H1 (cell line): ENCODE measurements at regions not wholly inside any gene's neighbourhood (a gene's known extent, or its start where the extent isn't known, plus 50 kb on each side); places are given as distances from the start of the nearest gene placed in this dataset.

Source experiments
- CTCF ChIA-PET: fragments of 300-600 bp; sonication (Branson Sonifier 250); formaldehyde crosslinking; loops from one replicate; lab custom pipeline; 2021; ENCODE audit not compliant: partially characterized antibody; lab: Charles Lee
- POLR2A ChIA-PET: fragments of 300-600 bp; sonication (Branson Sonifier 250); formaldehyde crosslinking; loops from one replicate; lab custom pipeline; 2021; ENCODE audit warnings: inconsistent platforms; ENCODE audit not compliant: partially characterized antibody; lab: Charles Lee
- DNase-seq, 2 experiments: peaks; one replicate each; pipeline versions ENCODE4 v3.0.0 to v3.0.0-alpha.2; 2010 to 2022; ENCODE audit warnings: low spot score in 2 of 2, low read depth in 1 of 2, mixed read lengths in 1 of 2
- FAIRE-seq: peaks from 2 replicates; lab custom pipeline; 2011; peaks lifted over from hg19 to GRCh38; lab: Jason Lieb, UNC
- H2AFZ ChIP-seq: 2 replicates; pipeline ENCODE4 v1.8.1; 2012; ENCODE audit warnings: low read length, inconsistent platforms
- H2AK5ac ChIP-seq: 2 replicates; pipeline ENCODE4 v1.6.1; 2013; ENCODE audit warnings: low read depth, low read length
- H2BK120ac ChIP-seq: replicated peaks from 2 replicates; pipeline ENCODE3; 2013; ENCODE audit warnings: low read depth, low read length, inconsistent platforms
- H2BK12ac ChIP-seq: 2 replicates; pipeline ENCODE4 v1.6.1; 2013; ENCODE audit warnings: low read depth, low read length
- H2BK15ac ChIP-seq: 2 replicates; pipeline ENCODE4 v1.6.1; 2013; ENCODE audit warnings: low read length
- H2BK20ac ChIP-seq: 2 replicates; pipeline ENCODE4 v1.6.1; 2013; ENCODE audit warnings: low read length
- H2BK5ac ChIP-seq: 2 replicates; pipeline ENCODE4 v1.6.1; 2013; ENCODE audit warnings: low read depth, low read length
- H3K14ac ChIP-seq: 2 replicates; pipeline ENCODE4 v1.6.1; 2013; ENCODE audit warnings: inconsistent platforms; ENCODE audit not compliant: insufficient read length
- H3K18ac ChIP-seq: 2 replicates; pipeline ENCODE4 v1.6.1; 2013; ENCODE audit warnings: low read length; ENCODE audit errors: extremely low read depth
- H3K23ac ChIP-seq: 2 replicates; pipeline ENCODE4 v1.6.1; 2013; ENCODE audit warnings: inconsistent platforms; ENCODE audit not compliant: insufficient read length
- H3K23me2 ChIP-seq: 2 replicates; pipeline ENCODE4 v1.6.1; 2013; ENCODE audit warnings: low read depth, low read length
- H3K27ac ChIP-seq: 2 replicates; pipeline ENCODE4 v1.6.1; 2011; ENCODE audit warnings: low read depth, low read length, inconsistent platforms
- H3K27me3 ChIP-seq, 4 experiments: replicated peaks in 1 of 4; 1 replicate in 1 of 4; 2 replicates in 3 of 4; pipeline versions ENCODE4 v1.6.1 to v1.8.1; 2011 to 2013; ENCODE audit warnings: low read length in 3 of 4, mild to moderate bottlenecking in 3 of 4, inconsistent platforms in 2 of 4, mixed read lengths in 2 of 4, moderate library complexity in 1 of 4; ENCODE audit not compliant: control insufficient read depth in 3 of 4, insufficient read depth in 3 of 4; ENCODE audit errors: extremely low read depth in 1 of 4
- H3K36me3 ChIP-seq, 4 experiments: 2 replicates each; pipeline versions ENCODE4 v1.6.1 to v1.8.1; 2011 to 2013; ENCODE audit warnings: mild to moderate bottlenecking in 4 of 4, low read length in 3 of 4, moderate library complexity in 2 of 4, control low read depth in 1 of 4, inconsistent platforms in 1 of 4; ENCODE audit not compliant: insufficient read depth in 4 of 4, control insufficient read depth in 2 of 4
- H3K4ac ChIP-seq: replicated peaks from 2 replicates; pipeline ENCODE3; 2013; ENCODE audit warnings: low read length, low read depth, mixed read lengths, inconsistent platforms; ENCODE audit not compliant: insufficient read length
- H3K4me1 ChIP-seq, 4 experiments: replicated peaks in 1 of 4; 1 replicate in 1 of 4; 2 replicates in 3 of 4; pipeline versions ENCODE4 v1.6.1 to v1.8.1; 2011 to 2013; ENCODE audit warnings: low read length in 3 of 4, inconsistent platforms in 2 of 4, mixed read lengths in 1 of 4; ENCODE audit not compliant: insufficient read depth in 4 of 4, control insufficient read depth in 3 of 4
- H3K4me2 ChIP-seq, 2 experiments: 2 replicates each; pipeline versions ENCODE4 v1.6.1 to v1.8.1; 2011 to 2013; ENCODE audit warnings: low read depth in 2 of 2, low read length in 2 of 2, control low read depth in 1 of 2, inconsistent platforms in 1 of 2, mild to moderate bottlenecking in 1 of 2; ENCODE audit not compliant: insufficient read depth in 1 of 2
- H3K4me3 ChIP-seq, 4 experiments: fragments of 200-600, 300-600 bp in 1 of 4; sonication (generic), shearing (Covaris generic), sonication (Bioruptor Twin) in 1 of 4; 2 replicates each; pipeline versions ENCODE4 v1.5.1 to v1.8.1; 2011 to 2016; ENCODE audit warnings: low read length in 4 of 4, low read depth in 3 of 4, control low read depth in 2 of 4, inconsistent platforms in 2 of 4, mild to moderate bottlenecking in 2 of 4, mixed read lengths in 1 of 4, moderate library complexity in 1 of 4; ENCODE audit not compliant: insufficient read depth in 2 of 4; ENCODE audit errors: extremely low read depth in 1 of 4
- H3K56ac ChIP-seq: replicated peaks from 2 replicates; pipeline ENCODE3; 2013; ENCODE audit warnings: low read depth, mild to moderate bottlenecking, mixed read lengths, low read length, inconsistent platforms; ENCODE audit not compliant: insufficient read length
- H3K79me1 ChIP-seq: 2 replicates; pipeline ENCODE4 v1.6.1; 2013; ENCODE audit warnings: low read depth, low read length, control low read depth
- H3K79me2 ChIP-seq, 2 experiments: 2 replicates each; pipeline versions ENCODE4 v1.6.1 to v1.8.1; 2012 to 2013; ENCODE audit warnings: low read length in 2 of 2, mild to moderate bottlenecking in 2 of 2, inconsistent platforms in 1 of 2; ENCODE audit not compliant: insufficient read depth in 2 of 2, control insufficient read depth in 1 of 2
- H3K9ac ChIP-seq, 4 experiments: replicated peaks in 1 of 4; 1 replicate in 1 of 4; 2 replicates in 3 of 4; pipeline versions ENCODE4 v1.6.1 to v1.8.1; 2011 to 2013; ENCODE audit warnings: low read depth in 3 of 4, low read length in 3 of 4, control low read depth in 2 of 4, mild to moderate bottlenecking in 2 of 4, moderate library complexity in 2 of 4, inconsistent platforms in 1 of 4; ENCODE audit errors: extremely low read depth in 1 of 4
- H3K9me3 ChIP-seq, 2 experiments: 2 replicates each; pipeline versions ENCODE4 v1.6.1 to v1.8.1; 2012 to 2013; ENCODE audit warnings: mild to moderate bottlenecking in 2 of 2, moderate library complexity in 2 of 2, control low read depth in 1 of 2, inconsistent platforms in 1 of 2, low read depth in 1 of 2, low read length in 1 of 2, mixed read lengths in 1 of 2; ENCODE audit not compliant: insufficient read depth in 2 of 2
- H4K20me1 ChIP-seq, 2 experiments: replicated peaks in 1 of 2; 2 replicates each; pipeline versions ENCODE3 to v1.8.1; 2011 to 2013; ENCODE audit warnings: inconsistent platforms in 2 of 2, low read length in 2 of 2, mild to moderate bottlenecking in 1 of 2; ENCODE audit not compliant: insufficient read depth in 2 of 2, control insufficient read depth in 1 of 2
- H4K5ac ChIP-seq: 2 replicates; pipeline ENCODE4 v1.6.1; 2013; ENCODE audit warnings: low read length, low read depth, mixed read lengths, inconsistent platforms; ENCODE audit not compliant: insufficient read length
- H4K8ac ChIP-seq: 2 replicates; pipeline ENCODE4 v1.8.0; 2013; ENCODE audit warnings: mild to moderate bottlenecking, moderate library complexity, low read length, inconsistent platforms; ENCODE audit not compliant: insufficient read depth; ENCODE audit errors: extremely low read depth
- H4K91ac ChIP-seq: replicated peaks from 2 replicates; pipeline ENCODE3; 2013; ENCODE audit warnings: low read length, mixed read lengths, inconsistent platforms; ENCODE audit not compliant: insufficient read length
- CBX5 ChIP-seq: fragments of 300-800, 300-1000 bp; sonication (generic); IDR thresholded peaks from 2 replicates; pipeline ENCODE4 v1.7.1; 2016; ENCODE audit warnings: antibody characterized with exemption, low read length, low read depth
- CTBP2 ChIP-seq: IDR thresholded peaks from 2 replicates; pipeline ENCODE4 v1.7.0; 2011; ENCODE audit warnings: borderline replicate concordance, mild to moderate bottlenecking, moderate library complexity, mixed read lengths, low read length; ENCODE audit not compliant: insufficient read depth, insufficient read length
- GTF2F1 ChIP-seq: IDR thresholded peaks from 2 replicates; pipeline ENCODE4 v1.6.1; 2012; ENCODE audit warnings: low read depth, low read length, improper control_type of control experiment, borderline replicate concordance
- NANOG ChIP-seq: IDR thresholded peaks from 2 replicates; pipeline ENCODE4 v1.6.1; 2011; ENCODE audit warnings: low read length, low read depth, mild to moderate bottlenecking, inconsistent platforms; ENCODE audit not compliant: insufficient read depth, poor library complexity, severe bottlenecking
- PHF8 ChIP-seq: fragments of 200-600 bp; sonication (generic); conservative IDR thresholded peaks from 2 replicates; pipeline ENCODE4 v1.7.1; 2012; ENCODE audit warnings: low read depth, mild to moderate bottlenecking, inconsistent platforms, low read length, moderate library complexity
- SIRT6 ChIP-seq: IDR thresholded peaks from one replicate; pipeline ENCODE4 v1.7.1; 2012; ENCODE audit warnings: low read length, inconsistent platforms
- SIX5 ChIP-seq: IDR thresholded peaks from 2 replicates; pipeline ENCODE4 v1.6.1; 2011; ENCODE audit warnings: mild to moderate bottlenecking, low read depth, low read length
- SRF ChIP-seq: IDR thresholded peaks from 2 replicates; pipeline ENCODE4 v1.6.1; 2011; ENCODE audit warnings: mild to moderate bottlenecking, low read depth, low read length, moderate library complexity
- TAF7 ChIP-seq: optimal IDR thresholded peaks from 2 replicates; pipeline ENCODE3; 2011; ENCODE audit warnings: low read depth, mild to moderate bottlenecking, inconsistent platforms, low read length, moderate library complexity, borderline replicate concordance
- TF ChIP-seq, protein P1 (sequence below): IDR thresholded peaks from 2 replicates; pipeline ENCODE4 v1.6.1; 2011; ENCODE audit warnings: low read depth, mild to moderate bottlenecking, low read length; ENCODE audit not compliant: insufficient read depth

DNA sequence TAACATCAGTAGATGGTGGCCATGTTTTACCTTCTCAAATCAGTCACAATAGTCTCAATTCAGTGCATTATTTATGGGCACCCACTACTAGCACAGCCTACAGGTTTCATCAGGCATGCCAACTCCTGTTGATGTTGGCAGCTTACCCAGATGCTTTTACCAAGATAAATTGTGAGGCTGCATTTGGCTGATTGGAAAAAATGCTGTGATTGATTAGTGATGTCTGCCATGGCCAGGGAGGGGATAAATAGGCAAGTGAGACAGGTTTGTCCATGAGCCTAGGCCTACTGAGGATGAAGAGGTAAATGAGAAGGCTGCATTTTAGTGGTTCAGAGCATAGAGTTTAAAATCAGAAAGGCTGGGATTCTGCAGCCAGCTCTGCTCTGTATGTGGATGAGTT, 227.1 kb downstream of the NFATC2 start:
- CTCF ChIA-PET, result interaction anchor here (1.0 to 7.1 kb wide), 5 partner anchors 9 to 334 kb away, joined by 3 to 111 read pairs (median 5); no protein-coding TSS in a partner anchor
- 0 out of 2 replicates have a peak, but pooled peaks cover 2% of the 10 kb centered on the region for H3K23me2 ChIP-seq
- POLR2A ChIA-PET, result no interaction called here

More for the DNA sequence above, 227.1 kb downstream of the NFATC2 start:
- Histone ChIP-seq H3K23ac (no peak overlapping the region), H4K20me1 (no peaks in the 10 kb centered on the region), H2BK20ac (no peak overlapping the region), H3K36me3 (0 out of 8 replicates have a peak, but pooled peaks cover 0 to 2% (median 0%) of the 10 kb centered on the region in 4 experiments), H2BK5ac (no peak overlapping the region), H2AFZ (no peak overlapping the region), H4K91ac (no peak overlapping the region), H2BK15ac (no peak overlapping the region), H2AK5ac (no peak overlapping the region), H3K79me2 (no peaks in the 10 kb centered on the region), H2BK120ac (no peak overlapping the region), H3K56ac (no peak overlapping the region), H3K9ac (no peak overlapping the region), H3K4me2 (no peak overlapping the region), H3K4me1 (peaks cover 7 to 30% (median 16%) of the 10 kb centered on the region in 4 experiments), H3K4me3 (no peak overlapping the region), H3K4ac (no peak overlapping the region), H3K9me3 (peaks cover 1 to 3% of the 10 kb centered on the region in 2 experiments; a peak in 3 of 4 replicates), H3K27ac (no peak overlapping the region), H2BK12ac (no peak overlapping the region), H4K8ac (no peak overlapping the region), H3K14ac (no peak overlapping the region), H3K79me1 (no peaks in the 10 kb centered on the region), H3K27me3 (peaks cover 0 to 22% (median 20%) of the 10 kb centered on the region in 4 experiments; a peak in 6 of 7 replicates), H3K18ac (no peak overlapping the region), H4K5ac (no peak overlapping the region)
- TF ChIP-seq TAF7 (no peak), NANOG (no peak), SRF (no peak), CBX5 (no peak), SIRT6 (no peak), GTF2F1 (no peak), PHF8 (no peak), CTBP2 (no peak), SIX5 (no peak)
- TF ChIP-seq, protein P1, sequence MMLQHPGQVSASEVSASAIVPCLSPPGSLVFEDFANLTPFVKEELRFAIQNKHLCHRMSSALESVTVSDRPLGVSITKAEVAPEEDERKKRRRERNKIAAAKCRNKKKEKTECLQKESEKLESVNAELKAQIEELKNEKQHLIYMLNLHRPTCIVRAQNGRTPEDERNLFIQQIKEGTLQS, result no peak
- FAIRE-seq (no peak), DNase-seq (no peak)
